Epithelial cell of proximal tubule (primary cell): ENCODE measurements at regions not wholly inside any gene's neighbourhood (a gene's known extent, or its start where the extent isn't known, plus 50 kb on each side); places are given as distances from the start of the nearest gene placed in this dataset.

ENCODE experiments used
- DNase-seq: peaks from one replicate; pipeline ENCODE4 v3.0.0-alpha.2; 2011; ENCODE audit warnings: low read depth
- H3K4me3 ChIP-seq: 2 replicates; pipeline ENCODE4 v1.5.1; 2011; ENCODE audit warnings: low read depth, mild to moderate bottlenecking, low read length
- CTCF ChIP-seq: conservative IDR thresholded peaks from 2 replicates; pipeline ENCODE4 v1.5.1; 2012; ENCODE audit warnings: low read depth, mild to moderate bottlenecking, low read length

GRCh38 chr5:33340195-33340594, 100.6 kb upstream of the TARS1 start:
- DNase-seq: no peak
- H3K4me3 ChIP-seq: no peak overlapping the region
- no peak for TF ChIP-seq CTCF

GRCh38 chr5:33341351-33341750, 99.4 kb upstream of the TARS1 start:
- no peak overlapping the region for H3K4me3 ChIP-seq
- no peak for DNase-seq
- no peak for TF ChIP-seq CTCF

- peak; percentile 36 for DNase-seq
- H3K4me3 ChIP-seq: no peak overlapping the region
- no peak for TF ChIP-seq CTCF
Measured at GRCh38 chr5:33343676-33344327, 97.0 kb upstream of the TARS1 start.

- no peak for TF ChIP-seq CTCF
Measured at GRCh38 chr5:33346534-33346933, 94.2 kb upstream of the TARS1 start.

GRCh38 chr5:33361781-33362180, 79.0 kb upstream of the TARS1 start:
- DNase-seq: no peak
- no peak for TF ChIP-seq CTCF
- no peak overlapping the region for H3K4me3 ChIP-seq

More at GRCh38 chr5:33346534-33346933, 94.2 kb upstream of the TARS1 start:
- H3K4me3 ChIP-seq: no peak overlapping the region
- DNase-seq: no peak

GRCh38 chr5:33362915-33363314, 77.8 kb upstream of the TARS1 start:
- no peak for TF ChIP-seq CTCF
- no peak overlapping the region for H3K4me3 ChIP-seq
- DNase-seq: no peak

GRCh38 chr5:33363537-33363936, 77.2 kb upstream of the TARS1 start:
- H3K4me3 ChIP-seq: no peak overlapping the region
- no peak for DNase-seq
- TF ChIP-seq CTCF: no peak
